Osteocyte (in vitro differentiated cells): ENCODE measurements at regions not wholly inside any gene's neighbourhood (a gene's known extent, or its start where the extent isn't known, plus 50 kb on each side); places are given as distances from the start of the nearest gene placed in this dataset.

Experiments
- DNase-seq: peaks from one replicate; pipeline ENCODE4 v3.0.0; 2021; ENCODE audit warnings: mixed read lengths; ENCODE audit not compliant: unreplicated experiment; ENCODE audit errors: extremely low spot score
- H3K27ac Mint-ChIP-seq: one replicate; pipeline ENCODE4 v1.8.0; 2021; ENCODE audit warnings: mild to moderate bottlenecking, mixed read lengths; ENCODE audit not compliant: unreplicated experiment
- H3K27me3 Mint-ChIP-seq: one replicate; pipeline ENCODE4 v1.8.0; 2021; ENCODE audit warnings: mixed read lengths; ENCODE audit not compliant: unreplicated experiment
- H3K36me3 Mint-ChIP-seq: one replicate; pipeline ENCODE4 v1.8.0; 2021; ENCODE audit warnings: mixed read lengths; ENCODE audit not compliant: unreplicated experiment
- H3K4me1 Mint-ChIP-seq: one replicate; pipeline ENCODE4 v1.8.0; 2021; ENCODE audit warnings: mixed read lengths; ENCODE audit not compliant: unreplicated experiment
- H3K4me3 Mint-ChIP-seq: one replicate; pipeline ENCODE4 v1.8.0; 2021; ENCODE audit warnings: mild to moderate bottlenecking, moderate library complexity, mixed read lengths; ENCODE audit not compliant: unreplicated experiment
- H3K9me3 Mint-ChIP-seq: one replicate; pipeline ENCODE4 v1.8.0; 2021; ENCODE audit warnings: mixed read lengths; ENCODE audit not compliant: unreplicated experiment
- CTCF ChIP-seq: fragments of 200-600 bp; sonication (generic); IDR thresholded peaks from 2 replicates; pipeline ENCODE4 v1.5.0; 2021; ENCODE audit warnings: antibody characterized with exemption, mild to moderate bottlenecking, moderate library complexity

GRCh38 chr17:74072340-74072739, 131.1 kb upstream of the RPL38 start:
- DNase-seq = no peak
- no peaks in the 10 kb centered on the region for H3K27me3 Mint-ChIP-seq
- no peaks in the 10 kb centered on the region for H3K4me1 Mint-ChIP-seq
- H3K27ac Mint-ChIP-seq = no peak overlapping the region
- no peaks in the 10 kb centered on the region for H3K36me3 Mint-ChIP-seq
- H3K4me3 Mint-ChIP-seq = no peak overlapping the region
- peaks cover 13% of the 10 kb centered on the region for H3K9me3 Mint-ChIP-seq
- TF ChIP-seq CTCF = no peak

- Mint-ChIP-seq H3K9me3 (peaks cover 13% of the 10 kb centered on the region), H3K4me1 (no peaks in the 10 kb centered on the region), H3K27me3 (no peaks in the 10 kb centered on the region), H3K4me3 (no peak overlapping the region), H3K27ac (no peak overlapping the region), H3K36me3 (no peaks in the 10 kb centered on the region)
- no peak for DNase-seq
- no peak for TF ChIP-seq CTCF
Observed at GRCh38 chr17:74076446-74076845, 127.0 kb upstream of the RPL38 start.

DNA sequence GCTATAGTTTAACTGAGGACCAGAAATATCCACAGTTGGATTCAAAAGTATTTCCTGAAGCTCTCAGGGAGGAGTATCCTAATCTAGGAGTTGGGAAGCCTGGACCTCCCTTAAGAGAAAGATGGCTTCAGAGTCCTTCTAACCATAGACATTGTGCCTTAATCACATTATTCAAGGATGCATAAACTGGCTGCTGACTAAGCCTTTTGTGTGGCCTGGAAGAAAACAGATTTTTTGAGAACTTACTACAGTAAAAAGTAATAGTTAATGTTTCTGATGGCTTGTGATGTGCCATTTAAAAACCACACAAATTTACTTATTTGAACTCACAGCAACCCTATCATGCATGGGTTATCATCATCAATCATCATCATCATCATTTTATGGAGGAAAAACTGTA, 126.2 kb upstream of the RPL38 start:
- no peak for DNase-seq
- no peaks in the 10 kb centered on the region for H3K4me1 Mint-ChIP-seq
- H3K27me3 Mint-ChIP-seq = no peaks in the 10 kb centered on the region
- H3K9me3 Mint-ChIP-seq = peaks cover 13% of the 10 kb centered on the region
- no peaks in the 10 kb centered on the region for H3K36me3 Mint-ChIP-seq
- H3K4me3 Mint-ChIP-seq = no peak overlapping the region
- no peak overlapping the region for H3K27ac Mint-ChIP-seq
- no peak for TF ChIP-seq CTCF

DNA sequence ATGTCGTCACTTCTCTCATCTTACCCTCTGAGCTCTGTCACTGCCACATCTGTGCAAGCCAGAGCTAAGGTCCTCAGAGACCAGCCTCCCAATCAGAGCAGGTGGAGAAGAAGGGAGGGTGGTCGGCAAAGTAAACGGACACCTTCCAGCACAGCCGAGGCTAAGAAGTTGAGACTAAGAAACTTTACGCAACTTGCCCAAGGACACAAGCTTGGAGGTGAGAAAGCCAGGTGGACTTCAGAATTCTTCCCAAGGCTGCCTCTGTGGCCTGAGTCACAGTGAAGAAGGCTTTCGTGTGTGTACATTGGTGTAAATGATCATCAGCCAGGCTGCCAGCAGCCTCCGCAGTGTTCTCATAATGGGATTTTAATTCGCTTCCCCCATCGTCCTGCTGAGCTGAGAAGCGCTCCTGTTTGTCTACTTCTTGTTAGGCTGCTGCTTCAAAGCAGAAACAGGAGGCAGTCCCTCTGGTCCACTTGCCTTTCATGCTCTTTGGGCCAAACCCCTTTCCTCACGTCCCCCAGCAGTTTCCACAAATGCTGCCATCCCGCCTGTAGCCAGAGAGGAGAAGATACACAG, 125.0 kb upstream of the RPL38 start:
- Mint-ChIP-seq H3K36me3 (no peaks in the 10 kb centered on the region), H3K27me3 (no peaks in the 10 kb centered on the region), H3K4me1 (no peaks in the 10 kb centered on the region), H3K9me3 (peaks cover 10% of the 10 kb centered on the region), H3K4me3 (no peak overlapping the region), H3K27ac (no peak overlapping the region)
- DNase-seq = no peak
- no peak for TF ChIP-seq CTCF

GRCh38 chr17:74079537-74080300, 123.8 kb upstream of the RPL38 start:
- Mint-ChIP-seq H3K27ac (no peak overlapping the region), H3K4me1 (no peaks in the 10 kb centered on the region), H3K9me3 (no peaks in the 10 kb centered on the region), H3K27me3 (no peaks in the 10 kb centered on the region), H3K36me3 (no peaks in the 10 kb centered on the region), H3K4me3 (no peak overlapping the region)
- DNase-seq = no peak
- no peak for TF ChIP-seq CTCF
